A673 (cell line): ENCODE measurements at regions not wholly inside any gene's neighbourhood (a gene's known extent, or its start where the extent isn't known, plus 50 kb on each side); places are given as distances from the start of the nearest gene placed in this dataset.

Experiments used
- BruUV-seq: library from RNA; stranded (reverse); fragments of 400-500 nt; replicated peaks from 2 replicates; lab custom pipeline; 2021; lab: Mats Ljungman, UMichigan
- CTCF ChIA-PET: fragments of 300-600 bp; sonication (Branson Sonifier 250); formaldehyde crosslinking; loops from one replicate; lab custom pipeline; 2022; ENCODE audit warnings: antibody characterized with exemption; lab: Charles Lee
- POLR2A ChIA-PET: fragments of 300-600 bp; sonication (Branson Sonifier 250); formaldehyde crosslinking; loops from one replicate; lab custom pipeline; 2022; ENCODE audit warnings: antibody characterized with exemption; ENCODE audit not compliant: low non-redundant PET; lab: Charles Lee
- DNase-seq: peaks from one replicate; pipeline ENCODE4 v3.0.0-alpha.2; 2015; ENCODE audit warnings: low spot score
- H3K27ac ChIP-seq: fragments of 200-600 bp; sonication (generic); 2 replicates; pipeline ENCODE4 v1.5.1; 2016; ENCODE audit warnings: mixed run types, low read depth, mild to moderate bottlenecking, mixed read lengths, antibody characterized with exemption, low read length; ENCODE audit not compliant: poor library complexity, severe bottlenecking
- H3K27me3 ChIP-seq: fragments of 200-600 bp; sonication (generic); replicated peaks from 2 replicates; pipeline ENCODE4 v1.6.1; 2017; ENCODE audit warnings: mixed run types, low read depth, mild to moderate bottlenecking, mixed read lengths, antibody characterized with exemption, low read length; ENCODE audit not compliant: insufficient read depth, poor library complexity
- H3K36me3 ChIP-seq: fragments of 200-600 bp; sonication (generic); 2 replicates; pipeline ENCODE4 v1.6.1; 2016; ENCODE audit warnings: mixed run types, mild to moderate bottlenecking, mixed read lengths, antibody characterized with exemption, low read length; ENCODE audit not compliant: insufficient read depth, poor library complexity, severe bottlenecking
- H3K4me1 ChIP-seq: fragments of 200-600 bp; sonication (generic); 2 replicates; pipeline ENCODE4 v1.6.1; 2017; ENCODE audit warnings: mixed run types, mild to moderate bottlenecking, mixed read lengths, antibody characterized with exemption, low read length; ENCODE audit not compliant: insufficient read depth, poor library complexity, severe bottlenecking
- H3K4me3 ChIP-seq: fragments of 200-600 bp; sonication (generic); 2 replicates; pipeline ENCODE4 v1.5.1; 2016; ENCODE audit warnings: low read depth, mixed run types, mild to moderate bottlenecking, mixed read lengths, low read length; ENCODE audit not compliant: poor library complexity, severe bottlenecking
- H3K9me3 ChIP-seq: fragments of 200-600 bp; sonication (generic); 2 replicates; pipeline ENCODE4 v1.6.1; 2016; ENCODE audit warnings: mixed run types, low read depth, mild to moderate bottlenecking, mixed read lengths, antibody characterized with exemption, low read length; ENCODE audit not compliant: poor library complexity, severe bottlenecking
- CTCF ChIP-seq: fragments of 300-800, 200-600 bp; sonication (generic); conservative IDR thresholded peaks from 2 replicates; pipeline ENCODE4 v1.5.1; 2017; ENCODE audit warnings: low read depth, mild to moderate bottlenecking, antibody characterized with exemption, low read length, moderate library complexity, mixed read lengths
- EZH2 ChIP-seq: fragments of 200-600 bp; sonication (generic); IDR thresholded peaks from 2 replicates; pipeline ENCODE4 v1.6.1; 2017; ENCODE audit warnings: borderline replicate concordance, low read depth, mild to moderate bottlenecking, mixed read lengths, antibody characterized with exemption, low read length; ENCODE audit not compliant: poor library complexity, severe bottlenecking
- intact Hi-C: fragments of 100-400 bp; cut with micrococcal nuclease; formaldehyde crosslinking; loops from one replicate; pipeline ENCODE4 v1.10.0; 2022; ENCODE audit not compliant: unreplicated experiment

- Histone ChIP-seq H3K9me3 (no peaks in the 10 kb centered on the region), H3K4me1 (no peaks in the 10 kb centered on the region), H3K36me3 (no peaks in the 10 kb centered on the region), H3K27ac (no peak overlapping the region), H3K27me3 (no peaks in the 10 kb centered on the region), H3K4me3 (no peak overlapping the region)
- no peak for DNase-seq
- TF ChIP-seq EZH2 (no peak), CTCF (no peak)
- POLR2A ChIA-PET: no interaction called here
- intact Hi-C loops: no loop called here
- CTCF ChIA-PET: no interaction called here
- BruUV-seq: no TSS peak
These were observed 80.2 kb upstream of the PTPRR start for GRCh38 chr12:71000748-71001147.

GRCh38 chr12:71000255-71000654 is 79.7 kb upstream of the PTPRR start:
- Histone ChIP-seq H3K4me1 (no peaks in the 10 kb centered on the region), H3K9me3 (no peaks in the 10 kb centered on the region), H3K27me3 (no peaks in the 10 kb centered on the region), H3K4me3 (no peak overlapping the region), H3K27ac (no peak overlapping the region), H3K36me3 (no peaks in the 10 kb centered on the region)
- DNase-seq: no peak
- ChIA-PET POLR2A (no interaction called here), CTCF (no interaction called here)
- BruUV-seq: no TSS peak
- intact Hi-C loops: no loop called here
- TF ChIP-seq CTCF: no peak
- TF ChIP-seq EZH2: no peak

GRCh38 chr12:70994217-70994788 is 73.8 kb upstream of the PTPRR start:
- no peak overlapping the region for H3K4me3 ChIP-seq
- H3K27me3 ChIP-seq: no peaks in the 10 kb centered on the region
- BruUV-seq: no TSS peak
- ChIA-PET CTCF (no interaction called here), POLR2A (no interaction called here)
- TF ChIP-seq EZH2 (no peak), CTCF (no peak)
- no peaks in the 10 kb centered on the region for H3K36me3 ChIP-seq
- DNase-seq: no peak
- intact Hi-C loops: no loop called here
- H3K9me3 ChIP-seq: no peaks in the 10 kb centered on the region
- no peaks in the 10 kb centered on the region for H3K4me1 ChIP-seq
- no peak overlapping the region for H3K27ac ChIP-seq
